Activated CD8-positive, alpha-beta memory T cell treated with anti-CD3 and anti-CD28 coated beads, Interleukin-2, amount 50 U/mL, for 4 hours (primary cell): ENCODE measurements at regions not wholly inside any gene's neighbourhood (a gene's known extent, or its start where the extent isn't known, plus 50 kb on each side); places are given as distances from the start of the nearest gene placed in this dataset.
"Not testable (repeated sequence)": the region's sequence is repeated elsewhere in the genome, so short reads cannot be mapped to it uniquely, and the experiment has no call there.

Experiments
- DNase-seq: peaks from one replicate; pipeline ENCODE4 v3.0.0-alpha.2; 2020

GRCh38 chr2:58341047-58341446, 99.9 kb upstream of the FANCL start:
- no peak for DNase-seq

GRCh38 chr2:58339548-58340243, 98.6 kb upstream of the FANCL start:
- no peak for DNase-seq

GRCh38 chr2:58336416-58336815, 95.3 kb upstream of the FANCL start:
- DNase-seq: no peak

- DNase-seq: no peak
These were observed 93.3 kb upstream of the FANCL start for GRCh38 chr2:58334414-58334813.

GRCh38 chr2:58325296-58325895, 84.3 kb upstream of the FANCL start:
- DNase-seq: not testable (repeated sequence)

GRCh38 chr2:58319481-58319880, 78.4 kb upstream of the FANCL start:
- no peak for DNase-seq

GRCh38 chr2:58318949-58319348, 77.8 kb upstream of the FANCL start:
- not testable (repeated sequence) for DNase-seq

GRCh38 chr2:58313926-58314325, 72.8 kb upstream of the FANCL start:
- DNase-seq: no peak

- DNase-seq: no peak
These were observed 67.3 kb upstream of the FANCL start for GRCh38 chr2:58308435-58308834.

GRCh38 chr2:58304843-58305242, 63.7 kb upstream of the FANCL start:
- DNase-seq: no peak

- DNase-seq: no peak
These were observed 58.0 kb upstream of the FANCL start for GRCh38 chr2:58299123-58299522.

- DNase-seq: no peak
These were observed 51.9 kb upstream of the FANCL start for GRCh38 chr2:58293056-58293455.

GRCh38 chr2:58291726-58292438, 50.8 kb upstream of the FANCL start:
- DNase-seq: no peak
